Mesenchymal stem cell (in vitro differentiated cells and primary cell): ENCODE measurements at regions not wholly inside any gene's neighbourhood (a gene's known extent, or its start where the extent isn't known, plus 50 kb on each side); places are given as distances from the start of the nearest gene placed in this dataset.
"Not testable (repeated sequence)": the region's sequence is repeated elsewhere in the genome, so short reads cannot be mapped to it uniquely, and the experiment has no call there.

ENCODE experiments used
- DNase-seq: peaks from one replicate; pipeline ENCODE4 v3.0.0-alpha.2; 2013
- H2AFZ ChIP-seq: one replicate; pipeline ENCODE4 v1.6.1; 2013; ENCODE audit warnings: low read depth, mild to moderate bottlenecking, control low read depth, inconsistent platforms, low read length, moderate library complexity
- H2AK5ac ChIP-seq: 2 replicates; pipeline ENCODE4 v1.6.1; 2013; ENCODE audit warnings: low read length, moderate library complexity, mild to moderate bottlenecking, inconsistent platforms; ENCODE audit not compliant: severe bottlenecking
- H2BK120ac ChIP-seq: one replicate; pipeline ENCODE4 v1.6.1; 2013; ENCODE audit warnings: low read depth, mild to moderate bottlenecking, inconsistent platforms, low read length, moderate library complexity
- H2BK12ac ChIP-seq, 2 experiments: one replicate each; pipeline ENCODE4 v1.6.1; 2013; ENCODE audit warnings: inconsistent platforms in 2 of 2, low read length in 2 of 2, mild to moderate bottlenecking in 2 of 2, moderate library complexity in 2 of 2, control low read depth in 1 of 2
- H2BK15ac ChIP-seq: one replicate; pipeline ENCODE4 v1.6.1; 2013; ENCODE audit warnings: mild to moderate bottlenecking, low read depth, inconsistent platforms; ENCODE audit not compliant: poor library complexity, severe bottlenecking
- H2BK5ac ChIP-seq: 2 replicates; pipeline ENCODE4 v1.6.1; 2013; ENCODE audit warnings: low read depth, mild to moderate bottlenecking, low read length, control low read depth, inconsistent platforms; ENCODE audit not compliant: poor library complexity, severe bottlenecking
- H3K14ac ChIP-seq, 2 experiments: one replicate each; pipeline ENCODE4 v1.6.1; 2013; ENCODE audit warnings: inconsistent platforms in 2 of 2, low read length in 2 of 2, control low read depth in 1 of 2, mild to moderate bottlenecking in 1 of 2, moderate library complexity in 1 of 2
- H3K18ac ChIP-seq, 2 experiments: one replicate each; pipeline ENCODE4 v1.6.1; 2013; ENCODE audit warnings: inconsistent platforms in 2 of 2, low read length in 2 of 2, control low read depth in 1 of 2, low read depth in 1 of 2, mild to moderate bottlenecking in 1 of 2
- H3K23ac ChIP-seq, 2 experiments: one replicate each; pipeline ENCODE4 v1.6.1; 2013; ENCODE audit warnings: inconsistent platforms in 2 of 2, low read length in 2 of 2, mild to moderate bottlenecking in 2 of 2, moderate library complexity in 2 of 2, control low read depth in 1 of 2
- H3K27ac ChIP-seq: 2 replicates; pipeline ENCODE4 v1.5.1; 2013; ENCODE audit warnings: mild to moderate bottlenecking, moderate library complexity, low read length, control low read depth, inconsistent platforms; ENCODE audit not compliant: poor library complexity, severe bottlenecking
- H3K27me3 ChIP-seq, 2 experiments: 2 replicates each; pipeline versions ENCODE4 v1.6.1 to v1.7.0; 2013; ENCODE audit warnings: low read length in 2 of 2, mild to moderate bottlenecking in 2 of 2, moderate library complexity in 2 of 2, control low read depth in 1 of 2, inconsistent platforms in 1 of 2; ENCODE audit not compliant: control insufficient read depth in 1 of 2, insufficient read depth in 1 of 2
- H3K36me3 ChIP-seq, 2 experiments: 2 replicates each; pipeline versions ENCODE4 v1.6.1 to v1.7.0; 2013; ENCODE audit warnings: low read length in 2 of 2, control low read depth in 1 of 2, inconsistent platforms in 1 of 2, low read depth in 1 of 2, mild to moderate bottlenecking in 1 of 2; ENCODE audit not compliant: insufficient read depth in 2 of 2, control insufficient read depth in 1 of 2
- H3K4ac ChIP-seq, 2 experiments: one replicate each; pipeline ENCODE4 v1.6.1; 2013; ENCODE audit warnings: inconsistent platforms in 2 of 2, low read length in 2 of 2, mild to moderate bottlenecking in 2 of 2, moderate library complexity in 2 of 2, control low read depth in 1 of 2, low read depth in 1 of 2
- H3K4me1 ChIP-seq: 2 replicates; pipeline ENCODE4 v1.6.1; 2013; ENCODE audit warnings: low read depth, low read length, control low read depth; ENCODE audit not compliant: control insufficient read depth, insufficient read depth
- H3K4me2 ChIP-seq: 2 replicates; pipeline ENCODE4 v1.6.1; 2013; ENCODE audit warnings: low read length, mild to moderate bottlenecking, inconsistent platforms; ENCODE audit not compliant: poor library complexity, severe bottlenecking
- H3K4me3 ChIP-seq, 2 experiments: 2 replicates each; pipeline versions ENCODE4 v1.5.1 to v1.7.0; 2013; ENCODE audit warnings: low read length in 2 of 2, mild to moderate bottlenecking in 2 of 2, control low read depth in 1 of 2, low read depth in 1 of 2; ENCODE audit not compliant: insufficient read depth in 1 of 2
- H3K79me1 ChIP-seq: replicated peaks from 2 replicates; pipeline ENCODE4 v1.6.1; 2013; ENCODE audit warnings: mild to moderate bottlenecking, control low read depth, low read length, inconsistent platforms; ENCODE audit not compliant: poor library complexity, severe bottlenecking
- H3K9ac ChIP-seq: 2 replicates; pipeline ENCODE4 v1.7.0; 2013; ENCODE audit warnings: mild to moderate bottlenecking, low read length, moderate library complexity
- H3K9me3 ChIP-seq: 2 replicates; pipeline ENCODE4 v1.7.0; 2013; ENCODE audit warnings: mild to moderate bottlenecking, low read length; ENCODE audit not compliant: control insufficient read depth
- H4K8ac ChIP-seq: one replicate; pipeline ENCODE4 v1.6.1; 2013; ENCODE audit warnings: inconsistent platforms, mild to moderate bottlenecking, low read length, moderate library complexity
- H4K91ac ChIP-seq: one replicate; pipeline ENCODE4 v1.6.1; 2013; ENCODE audit warnings: mild to moderate bottlenecking, low read length, inconsistent platforms
- WGBS: methylation state at CpG from one replicate; pipeline ENCODE4 v1.1.7; 2013; ENCODE audit warnings: mixed read lengths; 5-methylcytosine and 5-hydroxymethylcytosine counted together

GRCh38 chr1:185388346-185388745 lies 71.3 kb upstream of the IVNS1ABP start:
- H2BK120ac ChIP-seq: no peak overlapping the region
- H3K4ac ChIP-seq: no peak overlapping the region
- DNase-seq: no peak
- no peaks in the 10 kb centered on the region for H3K9me3 ChIP-seq
- no peak overlapping the region for H3K9ac ChIP-seq
- no peak overlapping the region for H4K8ac ChIP-seq
- no peak overlapping the region for H3K18ac ChIP-seq
- H3K4me3 ChIP-seq: no peak overlapping the region
- no peaks in the 10 kb centered on the region for H3K27me3 ChIP-seq
- no peak overlapping the region for H2AK5ac ChIP-seq
- H3K4me1 ChIP-seq: no peaks in the 10 kb centered on the region
- H2BK5ac ChIP-seq: no peak overlapping the region
- H2AFZ ChIP-seq: no peak overlapping the region
- H3K36me3 ChIP-seq: no peaks in the 10 kb centered on the region
- H2BK15ac ChIP-seq: no peak overlapping the region
- H2BK12ac ChIP-seq: no peak overlapping the region
- H3K4me2 ChIP-seq: no peak overlapping the region
- no peak overlapping the region for H4K91ac ChIP-seq
- H3K14ac ChIP-seq: no peak overlapping the region
- no peak overlapping the region for H3K27ac ChIP-seq
- no peaks in the 10 kb centered on the region for H3K79me1 ChIP-seq
- H3K23ac ChIP-seq: no peak overlapping the region

DNA sequence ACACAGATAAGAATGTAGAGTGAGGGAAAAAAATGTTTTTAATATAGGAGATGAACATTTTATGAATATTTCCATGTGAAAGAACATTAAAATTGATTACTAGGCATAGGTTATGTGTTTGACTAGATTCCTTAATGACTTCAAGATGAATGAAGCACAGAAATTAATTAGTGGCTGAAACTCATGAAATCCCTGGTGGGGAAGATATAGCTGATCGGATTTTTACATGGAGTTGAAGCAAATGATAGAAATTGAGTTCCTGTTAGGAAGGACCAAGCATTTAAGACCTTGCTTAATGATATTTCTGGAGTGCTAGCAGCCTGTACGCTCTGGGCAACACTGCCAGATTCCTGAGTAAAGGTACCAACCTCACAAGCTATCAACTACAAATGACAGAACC lies 68.9 kb upstream of the IVNS1ABP start:
- no peak overlapping the region for H3K9ac ChIP-seq
- no peak overlapping the region for H4K91ac ChIP-seq
- H3K23ac ChIP-seq: no peak overlapping the region
- no peak overlapping the region for H3K4me2 ChIP-seq
- no peaks in the 10 kb centered on the region for H3K4me1 ChIP-seq
- H3K79me1 ChIP-seq: no peaks in the 10 kb centered on the region
- H3K27ac ChIP-seq: no peak overlapping the region
- no peak overlapping the region for H3K18ac ChIP-seq
- no peak overlapping the region for H3K4me3 ChIP-seq
- 86% methylated on average over 2 of the region's 2 CpGs for WGBS
- no peak overlapping the region for H3K4ac ChIP-seq
- H2BK15ac ChIP-seq: no peak overlapping the region
- no peak for DNase-seq
- H3K27me3 ChIP-seq: no peaks in the 10 kb centered on the region
- no peaks in the 10 kb centered on the region for H3K9me3 ChIP-seq
- H3K36me3 ChIP-seq: no peaks in the 10 kb centered on the region
- no peak overlapping the region for H2AFZ ChIP-seq
- H2BK12ac ChIP-seq: no peak overlapping the region
- H2AK5ac ChIP-seq: no peak overlapping the region
- no peak overlapping the region for H3K14ac ChIP-seq
- no peak overlapping the region for H2BK5ac ChIP-seq
- H2BK120ac ChIP-seq: no peak overlapping the region
- no peak overlapping the region for H4K8ac ChIP-seq

GRCh38 chr1:185383805-185384204 lies 66.8 kb upstream of the IVNS1ABP start:
- H3K9ac ChIP-seq, H2BK5ac ChIP-seq, H4K91ac ChIP-seq, H3K4ac ChIP-seq, H3K4me1 ChIP-seq, H3K79me1 ChIP-seq, H2AFZ ChIP-seq, H2BK15ac ChIP-seq, H3K36me3 ChIP-seq, H3K9me3 ChIP-seq, H3K27ac ChIP-seq, H2BK12ac ChIP-seq, H3K18ac ChIP-seq, H4K8ac ChIP-seq, H3K23ac ChIP-seq, H2BK120ac ChIP-seq, H3K14ac ChIP-seq, H3K27me3 ChIP-seq, H2AK5ac ChIP-seq, H3K4me3 ChIP-seq, DNase-seq, H3K4me2 ChIP-seq: not testable (repeated sequence)
- 89% methylated on average over 3 of the region's 6 CpGs for WGBS

DNA sequence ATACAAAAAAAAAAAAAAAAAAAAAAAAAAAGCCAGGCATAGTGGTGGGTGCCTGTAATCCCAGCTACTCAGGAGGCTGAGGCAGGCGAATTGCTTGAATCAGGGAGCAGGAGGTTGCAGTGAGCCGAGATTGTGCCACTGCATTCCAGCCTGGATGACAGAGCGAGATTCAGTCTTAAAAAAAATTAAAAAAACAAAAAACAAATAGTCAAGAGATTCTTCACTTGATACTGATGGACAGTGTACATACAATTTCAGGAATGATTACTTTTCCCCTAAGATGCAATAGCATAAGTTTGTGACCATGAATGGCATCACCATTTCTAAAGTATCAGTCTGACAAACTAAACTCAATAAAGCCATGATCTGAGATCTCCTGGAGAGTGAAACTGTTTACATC lies 60.8 kb upstream of the IVNS1ABP start:
- no peak overlapping the region for H2AK5ac ChIP-seq
- H4K8ac ChIP-seq: no peak overlapping the region
- H2BK15ac ChIP-seq: no peak overlapping the region
- no peak overlapping the region for H2AFZ ChIP-seq
- H3K4me3 ChIP-seq: no peak overlapping the region
- H3K4ac ChIP-seq: no peak overlapping the region
- H3K9ac ChIP-seq: no peak overlapping the region
- no peaks in the 10 kb centered on the region for H3K9me3 ChIP-seq
- no peaks in the 10 kb centered on the region for H3K4me1 ChIP-seq
- no peaks in the 10 kb centered on the region for H3K36me3 ChIP-seq
- H3K18ac ChIP-seq: no peak overlapping the region
- no peak overlapping the region for H3K27ac ChIP-seq
- H3K27me3 ChIP-seq: no peaks in the 10 kb centered on the region
- H3K79me1 ChIP-seq: no peaks in the 10 kb centered on the region
- no peak overlapping the region for H3K4me2 ChIP-seq
- DNase-seq: no peak
- no peak overlapping the region for H4K91ac ChIP-seq
- no peak overlapping the region for H3K14ac ChIP-seq
- H2BK120ac ChIP-seq: no peak overlapping the region
- WGBS: 100% methylated on average over 2 of the region's 3 CpGs
- H3K23ac ChIP-seq: no peak overlapping the region
- H2BK12ac ChIP-seq: no peak overlapping the region
- H2BK5ac ChIP-seq: no peak overlapping the region
